Transverse colon (tissue), 4 donors: ENCODE measurements at regions not wholly inside any gene's neighbourhood (a gene's known extent, or its start where the extent isn't known, plus 50 kb on each side); places are given as distances from the start of the nearest gene placed in this dataset.

Experiments
- POLR2A ChIP-seq: fragments of 450-650 bp; IDR thresholded peaks from one replicate; pipeline ENCODE4 v1.6.1; 2016; ENCODE audit warnings: antibody characterized with exemption, mild to moderate bottlenecking, moderate library complexity
- POLR2AphosphoS5 ChIP-seq, 3 donors: sonication (generic); formaldehyde crosslinking; IDR thresholded peaks; one replicate each; pipeline ENCODE4 v1.6.1; 2016; ENCODE audit warnings: antibody characterized with exemption in 3 of 3
- TF ChIP-seq, protein P1 (sequence below), 5 experiments: fragments of 200-600 bp in 3 of 5; fragments of 450-650 bp in 2 of 5; sonication (generic) in 3 of 5; IDR thresholded peaks; 1 replicate in 2 of 5; 2 replicates in 3 of 5; pipeline ENCODE4 v1.5.1; 2016 to 2017; ENCODE audit warnings: antibody characterized with exemption in 5 of 5, inconsistent platforms in 3 of 5, mild to moderate bottlenecking in 2 of 5, moderate library complexity in 1 of 5

DNA sequence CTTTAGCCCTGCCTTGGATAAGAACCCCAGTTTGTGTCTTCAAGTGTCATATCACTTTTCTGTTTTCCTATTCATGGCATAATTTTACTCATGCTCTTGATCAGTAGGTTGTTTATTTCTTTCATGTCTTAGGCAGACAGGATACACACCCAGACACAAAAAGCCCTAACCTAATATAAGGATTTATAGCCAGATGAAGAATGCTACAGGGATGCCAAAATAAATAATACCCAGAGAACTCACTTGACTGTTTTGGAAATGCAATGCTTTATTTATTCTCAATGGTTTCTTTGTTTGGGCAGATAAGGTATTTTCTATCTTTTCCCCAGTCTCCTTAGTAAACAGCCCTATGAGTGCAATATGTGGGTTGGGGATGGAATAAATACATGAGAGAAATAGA lies 424.0 kb upstream of the PDZRN3 start:
- TF ChIP-seq, protein P1, sequence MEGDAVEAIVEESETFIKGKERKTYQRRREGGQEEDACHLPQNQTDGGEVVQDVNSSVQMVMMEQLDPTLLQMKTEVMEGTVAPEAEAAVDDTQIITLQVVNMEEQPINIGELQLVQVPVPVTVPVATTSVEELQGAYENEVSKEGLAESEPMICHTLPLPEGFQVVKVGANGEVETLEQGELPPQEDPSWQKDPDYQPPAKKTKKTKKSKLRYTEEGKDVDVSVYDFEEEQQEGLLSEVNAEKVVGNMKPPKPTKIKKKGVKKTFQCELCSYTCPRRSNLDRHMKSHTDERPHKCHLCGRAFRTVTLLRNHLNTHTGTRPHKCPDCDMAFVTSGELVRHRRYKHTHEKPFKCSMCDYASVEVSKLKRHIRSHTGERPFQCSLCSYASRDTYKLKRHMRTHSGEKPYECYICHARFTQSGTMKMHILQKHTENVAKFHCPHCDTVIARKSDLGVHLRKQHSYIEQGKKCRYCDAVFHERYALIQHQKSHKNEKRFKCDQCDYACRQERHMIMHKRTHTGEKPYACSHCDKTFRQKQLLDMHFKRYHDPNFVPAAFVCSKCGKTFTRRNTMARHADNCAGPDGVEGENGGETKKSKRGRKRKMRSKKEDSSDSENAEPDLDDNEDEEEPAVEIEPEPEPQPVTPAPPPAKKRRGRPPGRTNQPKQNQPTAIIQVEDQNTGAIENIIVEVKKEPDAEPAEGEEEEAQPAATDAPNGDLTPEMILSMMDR (IDR thresholded peaks at IDR 0.05): no peak
- no peak for TF ChIP-seq POLR2A
- TF ChIP-seq POLR2AphosphoS5 (IDR thresholded peaks at IDR 0.05): no peak
